RWPE1 (cell line): ENCODE measurements at regions not wholly inside any gene's neighbourhood (a gene's known extent, or its start where the extent isn't known, plus 50 kb on each side); places are given as distances from the start of the nearest gene placed in this dataset.
A peak's percentile ranks its signal among the peaks of the same experiment; 100 is the strongest.

Experiments used
- CTCF ChIA-PET: fragments of 350-600 bp; sonication (Branson Sonifier 250); formaldehyde crosslinking; extraction: SDS; loops from one replicate; lab custom pipeline; 2021; lab: Yijun Ruan, JAX
- POLR2A ChIA-PET: fragments of 400-600 bp; formaldehyde crosslinking; extraction: SDS; loops from one replicate; lab custom pipeline; 2020; ENCODE audit warnings: antibody characterized with exemption; ENCODE audit not compliant: low non-redundant PET; lab: Yijun Ruan, JAX
- DNase-seq: peaks from one replicate; pipeline ENCODE4 v3.0.0; 2012; ENCODE audit warnings: low spot score
- H3K27ac ChIP-seq: fragments of 450-650 bp; 2 replicates; pipeline ENCODE4 v1.5.1; 2017
- TF ChIP-seq, protein P1 (sequence below): fragments of 450-650 bp; conservative IDR thresholded peaks from 2 replicates; pipeline ENCODE4 v1.5.1; 2017; ENCODE audit warnings: low read depth, mild to moderate bottlenecking

DNA sequence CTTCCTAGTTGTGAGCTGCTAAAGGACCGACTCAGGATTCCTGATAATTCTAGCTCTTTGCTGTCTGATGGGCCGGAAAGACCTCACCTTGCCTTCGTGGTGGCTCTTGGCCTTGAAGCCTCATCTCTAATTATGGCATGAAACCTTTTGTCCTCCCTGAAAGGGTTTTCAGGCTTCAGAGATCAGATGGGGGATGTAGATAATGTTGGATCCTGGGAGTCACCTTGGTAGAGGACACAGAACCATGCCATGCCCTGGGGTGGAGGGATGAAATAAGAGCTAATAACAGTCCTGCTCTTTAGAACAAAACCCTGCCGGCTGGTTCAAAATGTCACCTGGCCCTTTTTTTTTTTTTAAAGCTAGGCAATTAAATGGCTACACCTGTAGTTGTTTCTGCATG, 50.8 kb upstream of the SYN2 start:
- TF ChIP-seq, protein P1, sequence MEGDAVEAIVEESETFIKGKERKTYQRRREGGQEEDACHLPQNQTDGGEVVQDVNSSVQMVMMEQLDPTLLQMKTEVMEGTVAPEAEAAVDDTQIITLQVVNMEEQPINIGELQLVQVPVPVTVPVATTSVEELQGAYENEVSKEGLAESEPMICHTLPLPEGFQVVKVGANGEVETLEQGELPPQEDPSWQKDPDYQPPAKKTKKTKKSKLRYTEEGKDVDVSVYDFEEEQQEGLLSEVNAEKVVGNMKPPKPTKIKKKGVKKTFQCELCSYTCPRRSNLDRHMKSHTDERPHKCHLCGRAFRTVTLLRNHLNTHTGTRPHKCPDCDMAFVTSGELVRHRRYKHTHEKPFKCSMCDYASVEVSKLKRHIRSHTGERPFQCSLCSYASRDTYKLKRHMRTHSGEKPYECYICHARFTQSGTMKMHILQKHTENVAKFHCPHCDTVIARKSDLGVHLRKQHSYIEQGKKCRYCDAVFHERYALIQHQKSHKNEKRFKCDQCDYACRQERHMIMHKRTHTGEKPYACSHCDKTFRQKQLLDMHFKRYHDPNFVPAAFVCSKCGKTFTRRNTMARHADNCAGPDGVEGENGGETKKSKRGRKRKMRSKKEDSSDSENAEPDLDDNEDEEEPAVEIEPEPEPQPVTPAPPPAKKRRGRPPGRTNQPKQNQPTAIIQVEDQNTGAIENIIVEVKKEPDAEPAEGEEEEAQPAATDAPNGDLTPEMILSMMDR: no peak
- no peak for DNase-seq
- ChIA-PET POLR2A (no interaction called here), CTCF (no interaction called here)
- no peak overlapping the region for H3K27ac ChIP-seq

DNA sequence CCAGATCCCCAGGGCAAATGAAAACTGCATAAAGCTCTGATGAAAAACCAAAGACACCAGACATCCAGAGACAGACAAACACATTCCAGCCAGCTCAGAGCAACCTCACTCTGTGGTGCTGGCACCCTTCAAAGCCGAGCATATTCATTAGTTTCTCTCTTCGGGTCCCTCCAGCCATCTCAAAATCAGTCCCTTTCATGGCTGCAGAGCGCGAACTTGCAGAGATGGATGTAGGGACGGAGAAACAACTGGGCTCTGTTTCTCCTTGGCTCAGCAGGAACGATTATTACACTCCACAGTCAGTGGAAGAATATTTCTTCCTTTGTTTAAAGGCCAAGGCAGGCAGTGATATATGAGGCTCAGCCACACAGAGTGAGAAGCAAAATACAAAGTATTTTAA, 50.4 kb upstream of the SYN2 start:
- POLR2A ChIA-PET: no interaction called here
- no peak overlapping the region for H3K27ac ChIP-seq
- DNase-seq: no peak
- CTCF ChIA-PET: no interaction called here
- TF ChIP-seq, protein P1: no peak

GRCh38 chr3:11954312-11954934, 49.8 kb upstream of the SYN2 start:
- H3K27ac ChIP-seq: no peak overlapping the region
- ChIA-PET CTCF (no interaction called here), POLR2A (no interaction called here)
- DNase-seq: peak; percentile 5
- TF ChIP-seq, protein P1: no peak
